ENCODE measurements at regions not wholly inside any gene's neighbourhood (a gene's known extent, or its start where the extent isn't known, plus 50 kb on each side); places are given as distances from the start of the nearest gene placed in this dataset.
"Not testable (repeated sequence)": the region's sequence is repeated elsewhere in the genome, so short reads cannot be mapped to it uniquely, and the experiment has no call there.

DNA sequence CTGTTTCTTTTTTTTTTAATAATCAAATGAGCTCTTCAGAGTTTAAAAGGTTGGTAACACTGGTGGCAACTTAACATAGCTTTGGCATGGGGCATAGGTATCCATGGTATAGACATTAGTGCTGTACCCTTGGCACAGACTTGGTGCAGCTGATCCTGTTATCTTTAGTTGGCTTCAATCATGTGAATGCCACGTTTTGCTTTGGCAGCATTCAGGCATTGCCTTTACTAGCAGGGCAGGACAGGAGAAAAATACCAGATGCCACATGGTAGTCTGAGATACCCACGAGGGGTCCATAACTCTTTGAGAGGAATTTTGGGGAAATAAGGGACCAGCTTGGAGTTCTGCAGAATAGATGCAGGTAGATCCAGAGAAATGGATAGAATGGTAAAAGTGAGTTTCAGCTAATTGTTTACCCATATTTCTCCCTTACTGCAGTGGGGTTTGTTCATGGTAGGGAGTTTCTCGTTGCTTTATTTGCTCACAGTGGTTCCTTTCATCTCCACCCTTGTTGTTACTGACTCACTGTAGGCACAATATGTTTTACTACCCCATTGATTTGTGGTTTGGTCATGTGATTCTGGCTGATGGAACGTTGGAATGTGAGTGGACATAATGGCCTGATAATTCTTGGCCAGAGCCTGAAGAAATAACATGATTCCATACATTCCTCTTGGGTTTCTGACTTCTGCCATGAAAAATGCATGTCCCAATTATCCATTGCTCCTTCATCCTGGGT, 342.7 kb downstream of the GLUD2 start:
- 32 to 61% (median 37%) methylated on average over 4 of the region's 4 CpGs for whole genome bisulfite sequencing, 5 donors
- TF ChIP-seq POLR2AphosphoS5 (IDR thresholded peaks at IDR 0.05) (no peak), CTCF (IDR thresholded peaks at IDR 0.05 in 8 of 11, conservative IDR thresholded peaks at IDR 0.05 in 3 of 11) (no peak), POLR2A (IDR thresholded peaks at IDR 0.05) (no peak)
- Histone ChIP-seq H3K36me3 (no peaks in the 10 kb centered on the region), H3K9me3 (no peaks in the 10 kb centered on the region), H3K4me1 (no peaks in the 10 kb centered on the region), H3K27me3 (replicated peaks in 1 of 7) (no peaks in the 10 kb centered on the region), H3K27ac (no peak overlapping the region), H3K4me3 (no peak overlapping the region)
- intact Hi-C loops (cut with DNase I; ENCODE audit: low total_unique reads), result no loop called here
- no peak for DNase-seq

- no peaks in the 10 kb centered on the region for H3K9me3 ChIP-seq
- H3K4me3 ChIP-seq, result no peak overlapping the region
- H3K27ac ChIP-seq, result no peak overlapping the region
- no peaks in the 10 kb centered on the region for H3K27me3 ChIP-seq (replicated peaks in 1 of 7)
- no peak for DNase-seq
- intact Hi-C loops (cut with DNase I; ENCODE audit: low total_unique reads), result no loop called here
- no peaks in the 10 kb centered on the region for H3K4me1 ChIP-seq
- TF ChIP-seq POLR2AphosphoS5 (IDR thresholded peaks at IDR 0.05), result no peak
- no peak for TF ChIP-seq CTCF (IDR thresholded peaks at IDR 0.05 in 8 of 11, conservative IDR thresholded peaks at IDR 0.05 in 3 of 11)
- no peaks in the 10 kb centered on the region for H3K36me3 ChIP-seq
- 21 to 35% (median 30%) methylated on average over 4 of the region's 4 CpGs for WGBS, 5 donors
Observed at GRCh38 chrX:121405826-121406225, 358.4 kb downstream of the GLUD2 start.

DNA sequence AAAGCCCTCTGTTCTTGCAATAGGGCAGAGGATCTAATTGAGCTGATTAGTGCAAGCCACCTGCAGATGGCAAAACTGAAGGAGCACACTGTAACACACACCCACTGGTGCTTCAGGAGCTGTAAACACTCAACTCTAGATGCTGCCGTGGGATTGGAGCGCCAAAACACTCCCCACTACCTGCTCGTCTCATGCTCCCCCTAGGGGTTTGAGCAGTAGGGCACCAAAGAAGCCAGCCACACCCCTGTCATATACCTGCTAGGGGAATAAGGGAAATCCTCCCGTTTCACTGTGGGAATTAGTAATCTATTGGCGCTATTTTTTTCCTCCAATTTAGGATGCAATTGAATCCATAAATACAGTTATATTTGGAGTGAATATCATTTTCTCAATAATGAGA, 360.2 kb downstream of the GLUD2 start:
- whole genome bisulfite sequencing, 5 donors, result 59 to 86% (median 80%) methylated on average over 5 of the region's 5 CpGs
- no peaks in the 10 kb centered on the region for H3K36me3 ChIP-seq
- H3K27me3 ChIP-seq (replicated peaks in 1 of 7), result no peaks in the 10 kb centered on the region
- no peak for TF ChIP-seq POLR2A (IDR thresholded peaks at IDR 0.05)
- TF ChIP-seq POLR2AphosphoS5 (IDR thresholded peaks at IDR 0.05), result no peak
- no peak for TF ChIP-seq CTCF (IDR thresholded peaks at IDR 0.05 in 8 of 11, conservative IDR thresholded peaks at IDR 0.05 in 3 of 11)
- no peaks in the 10 kb centered on the region for H3K9me3 ChIP-seq
- intact Hi-C loops (cut with DNase I; ENCODE audit: low total_unique reads), result no loop called here
- no peaks in the 10 kb centered on the region for H3K4me1 ChIP-seq
- H3K27ac ChIP-seq, result no peak overlapping the region
- no peak for DNase-seq
- H3K4me3 ChIP-seq, result no peak overlapping the region

GRCh38 chrX:121431514-121431913, 384.1 kb downstream of the GLUD2 start:
- H3K27ac ChIP-seq; intact Hi-C loops (cut with DNase I; ENCODE audit: low total_unique reads); DNase-seq; H3K4me1 ChIP-seq; H3K27me3 ChIP-seq (replicated peaks in 1 of 7); H3K36me3 ChIP-seq; H3K4me3 ChIP-seq; H3K9me3 ChIP-seq: not testable (repeated sequence)
- WGBS, 5 donors, result 80 to 97% (median 95%) methylated on average over 1 to 27 of the region's 27 CpGs

DNA sequence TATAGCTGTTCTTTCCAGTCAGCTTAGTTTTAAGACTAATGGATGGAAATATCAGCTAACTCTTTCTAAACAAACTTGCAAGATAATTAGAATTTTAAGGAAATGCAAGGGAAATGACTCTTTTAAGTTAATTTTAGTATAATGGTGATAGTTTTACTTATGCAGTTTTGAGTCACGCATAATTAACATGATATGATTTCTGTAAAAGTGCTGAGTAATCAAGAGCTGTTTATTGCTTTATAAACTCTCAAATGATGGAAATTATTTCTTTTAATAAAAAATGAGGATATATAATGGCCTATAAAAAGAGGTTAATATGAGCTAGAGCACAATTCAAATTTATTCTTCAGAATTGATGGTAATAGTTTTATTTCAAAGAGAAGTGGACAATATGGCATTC, 385.9 kb downstream of the GLUD2 start:
- no peak overlapping the region for H3K27ac ChIP-seq
- TF ChIP-seq CTCF (IDR thresholded peaks at IDR 0.05 in 8 of 11, conservative IDR thresholded peaks at IDR 0.05 in 3 of 11), result no peak
- no peak for TF ChIP-seq POLR2AphosphoS5 (IDR thresholded peaks at IDR 0.05)
- TF ChIP-seq POLR2A (IDR thresholded peaks at IDR 0.05), result no peak
- WGBS, 5 donors, result 90 to 100% (median 98%) methylated on average over 1 of the region's 1 CpG

DNA sequence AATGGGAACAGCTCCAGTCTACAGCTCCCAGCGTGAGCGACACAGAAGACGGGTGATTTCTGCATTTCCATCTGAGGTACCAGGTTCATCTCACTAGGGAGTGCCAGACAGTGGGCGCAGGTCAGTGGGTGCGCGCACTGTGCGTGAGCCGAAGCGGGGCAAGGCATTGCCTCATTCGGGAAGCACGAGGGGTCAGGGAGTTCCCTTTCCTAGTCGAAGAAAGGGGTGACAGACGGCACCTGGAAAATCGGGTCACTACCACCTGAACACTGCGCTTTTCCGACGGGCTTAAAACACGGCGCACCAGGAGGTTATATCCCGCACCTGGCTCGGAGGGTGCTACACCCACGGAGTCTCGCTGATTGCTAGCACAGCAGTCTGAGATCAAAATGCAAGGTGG, 390.3 kb downstream of the GLUD2 start:
- intact Hi-C loops (cut with DNase I; ENCODE audit: low total_unique reads); H3K27me3 ChIP-seq (replicated peaks in 1 of 7); H3K9me3 ChIP-seq; H3K4me3 ChIP-seq; H3K4me1 ChIP-seq; H3K27ac ChIP-seq; DNase-seq; H3K36me3 ChIP-seq: not testable (repeated sequence)
- WGBS, 5 donors, result 89 to 95% (median 94%) methylated on average over 4 to 23 of the region's 23 CpGs

More for the DNA sequence above, 385.9 kb downstream of the GLUD2 start:
- H3K4me3 ChIP-seq, result no peak overlapping the region
- no peak for DNase-seq
- intact Hi-C loops (cut with DNase I; ENCODE audit: low total_unique reads), result no loop called here
- no peaks in the 10 kb centered on the region for H3K27me3 ChIP-seq (replicated peaks in 1 of 7)
- H3K4me1 ChIP-seq, result no peaks in the 10 kb centered on the region
- no peaks in the 10 kb centered on the region for H3K36me3 ChIP-seq
- H3K9me3 ChIP-seq, result no peaks in the 10 kb centered on the region

All from spleen (tissue), 11 donors.